Heart right ventricle (tissue), 16 donors: ENCODE measurements at regions not wholly inside any gene's neighbourhood (a gene's known extent, or its start where the extent isn't known, plus 50 kb on each side); places are given as distances from the start of the nearest gene placed in this dataset.

Experiments used
- ATAC-seq, 8 donors: fragments of 200-7000 bp; cut with Tn5 transposase; one replicate each; pipeline ENCODE4 v1.9.1; 2020; ENCODE audit warnings: mild to moderate bottlenecking in 8 of 8, moderate library complexity in 8 of 8, moderate number of reproducible peaks in 1 of 8
- DNase-seq, 2 donors: peaks; one replicate each; pipeline ENCODE4 v3.0.0-alpha.2; 2020
- H3K27ac ChIP-seq, 10 donors: fragments of 200-600 bp; sonication (generic) in 2 of 10; one replicate each; pipeline versions ENCODE4 v1.5.0 to v1.8.0; 2020 to 2022; ENCODE audit warnings: mild to moderate bottlenecking in 3 of 10
- H3K27me3 ChIP-seq, 7 donors: fragments of 200-600 bp; one replicate each; pipeline ENCODE4 v1.8.0; 2021 to 2022; ENCODE audit warnings: mild to moderate bottlenecking in 2 of 7
- H3K36me3 ChIP-seq, 9 donors: fragments of 200-600 bp; sonication (generic) in 1 of 9; one replicate each; pipeline versions ENCODE4 v1.5.0 to v1.8.0; 2020 to 2022; ENCODE audit warnings: mild to moderate bottlenecking in 2 of 9
- H3K4me1 ChIP-seq, 9 donors: fragments of 200-600 bp; sonication (generic) in 1 of 9; one replicate each; pipeline versions ENCODE4 v1.5.0 to v1.8.0; 2020 to 2022; ENCODE audit warnings: mild to moderate bottlenecking in 4 of 9
- H3K4me3 ChIP-seq, 10 donors: fragments of 200-600 bp; sonication (generic) in 2 of 10; one replicate each; pipeline versions ENCODE4 v1.5.0 to v1.8.0; 2020 to 2022; ENCODE audit warnings: mild to moderate bottlenecking in 7 of 10, moderate library complexity in 2 of 10
- H3K9me3 ChIP-seq, 11 donors: fragments of 200-600 bp in 10 of 11; sonication (generic) in 2 of 11; one replicate each; pipeline versions ENCODE4 v1.5.0 to v1.8.0; 2013 to 2022; ENCODE audit warnings: mild to moderate bottlenecking in 2 of 11, control low read depth in 1 of 11, moderate library complexity in 1 of 11
- CTCF ChIP-seq, 9 donors: fragments of 200-600 bp; sonication (generic) in 2 of 9; IDR thresholded peaks; one replicate each; pipeline versions ENCODE4 v1.5.0 to v1.8.0; 2021 to 2022; ENCODE audit warnings: antibody characterized with exemption in 9 of 9, mild to moderate bottlenecking in 5 of 9, moderate library complexity in 1 of 9
- WGBS, 2 donors: extraction: QIAGEN DNeasy Blood & Tissue Kit; methylation state at CpG; one replicate each; pipeline ENCODE4 v1.1.7; 2013; ENCODE audit warnings: inconsistent platforms in 1 of 2; 5-methylcytosine and 5-hydroxymethylcytosine counted together
- intact Hi-C, 10 donors: fragments of 100-400 bp; cut with DNase I; formaldehyde crosslinking; loops; one replicate each; pipeline versions ENCODE4 v1.11.1 to v1.14.2; 2022
- donor health status: Arrhythmogenic right ventricular cardiomyopathy.
- donor health status: ischemic (EF 13 %, LVEDD 7.1; RV severe dilation, severe dysfunction).
- donor health status: healthy with polysubstance abuse.
- donor health status: DM: no; HTN: yes; CAD: no.
- donor health status: DM: no; HTN: no; CAD: no.
- donor health status: ischemic (EF 25% LVEDD 6.9; RV normal size, moderate dysfunction).
- donor health status: ischemic (EF 25% LVEDD 5.7; RV mildly dilated, moderate dysfunction).
- donor health status: healthy.
- donor health status: DM: yes; HTN: yes; CAD: no.
- donor health status: Ischemic cardiomyopathy.
- donor health status: ischemic (EF 35%, LVEDD 5.7; RV mildly dilated, moderate dysfunction).
- donor health status: nonischemic (EF 11% LVEDD 7.7; RV severe dilation, severe dysfunction).
- donor health status: DM: yes; HTN: yes; CAD: no.
- donor health status: PGD.
- donor health status: ischemic (EF 29% LVEDD 5.4; RV normal size, mild dysfunction).
- donor health status: nonischemic (EF 23%, LVEDD 6.1; RV moderate dilation, normal function).

GRCh38 chr2:188819011-188819410 lies 155.2 kb upstream of the COL3A1 start:
- no peak for TF ChIP-seq CTCF (IDR thresholded peaks at IDR 0.05)
- H3K4me1 ChIP-seq, result no peaks in the 10 kb centered on the region
- H3K36me3 ChIP-seq, result no peaks in the 10 kb centered on the region
- H3K9me3 ChIP-seq, result peaks cover 0 to 22% (median 0%) of the 10 kb centered on the region in 11 donors
- no peaks in the 10 kb centered on the region for H3K27me3 ChIP-seq
- intact Hi-C loops, result no loop called here
- WGBS, 2 donors, result 56 to 68% methylated on average over 1 of the region's 1 CpG
- ATAC-seq (no peak), DNase-seq (no peak)
- H3K4me3 ChIP-seq, result no peak overlapping the region
- no peak overlapping the region for H3K27ac ChIP-seq

DNA sequence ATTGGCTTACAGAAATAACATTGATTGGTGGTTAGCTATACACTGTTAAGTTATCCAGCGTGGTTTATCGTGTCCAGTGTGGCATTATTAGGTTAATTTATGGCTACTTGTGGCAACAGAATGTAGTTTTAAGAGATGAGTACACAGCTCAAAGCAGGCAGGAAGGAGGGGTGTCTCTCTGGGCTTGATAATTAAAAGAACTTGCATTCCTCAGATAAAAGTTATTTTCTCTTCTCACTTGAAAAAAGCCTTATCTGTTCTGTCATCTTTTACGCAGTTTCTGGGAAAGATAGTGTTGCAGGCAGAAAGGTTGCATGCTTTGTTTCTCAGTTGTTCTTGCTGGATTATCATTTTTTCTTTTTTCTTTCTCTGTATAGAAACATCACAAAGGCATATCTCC lies 154.4 kb upstream of the COL3A1 start:
- no peak for ATAC-seq
- intact Hi-C loops, result loop anchor here in 1 of 10 donors (1.0 kb wide), 1 partner anchor 7 kb away; no protein-coding TSS in a partner anchor
- 46 to 55% methylated on average over 3 of the region's 3 CpGs for WGBS, 2 donors

GRCh38 chr2:188820576-188820975 lies 153.6 kb upstream of the COL3A1 start:
- 63 to 79% methylated on average over 2 of the region's 2 CpGs for WGBS, 2 donors
- intact Hi-C loops, result loop anchor here in 1 of 10 donors (1.0 kb wide), 1 partner anchor 8 kb away; no protein-coding TSS in a partner anchor
- no peaks in the 10 kb centered on the region for H3K4me1 ChIP-seq
- no peak overlapping the region for H3K27ac ChIP-seq
- ATAC-seq, result no peak
- H3K4me3 ChIP-seq, result no peak overlapping the region
- no peaks in the 10 kb centered on the region for H3K27me3 ChIP-seq
- no peak for DNase-seq
- H3K36me3 ChIP-seq, result no peaks in the 10 kb centered on the region
- TF ChIP-seq CTCF (IDR thresholded peaks at IDR 0.05), result no peak
- peaks cover 0 to 22% (median 0%) of the 10 kb centered on the region in 11 donors for H3K9me3 ChIP-seq

More for the DNA sequence above, 154.4 kb upstream of the COL3A1 start:
- no peaks in the 10 kb centered on the region for H3K4me1 ChIP-seq
- TF ChIP-seq CTCF (IDR thresholded peaks at IDR 0.05), result no peak
- no peak overlapping the region for H3K4me3 ChIP-seq
- no peak overlapping the region for H3K27ac ChIP-seq
- peaks cover 0 to 22% (median 0%) of the 10 kb centered on the region in 11 donors for H3K9me3 ChIP-seq
- no peak for DNase-seq
- H3K27me3 ChIP-seq, result no peaks in the 10 kb centered on the region
- H3K36me3 ChIP-seq, result no peaks in the 10 kb centered on the region

- Histone ChIP-seq H3K27me3 (no peaks in the 10 kb centered on the region), H3K4me1 (no peaks in the 10 kb centered on the region), H3K9me3 (peaks cover 0 to 22% (median 0%) of the 10 kb centered on the region in 11 donors), H3K36me3 (no peaks in the 10 kb centered on the region), H3K27ac (no peak overlapping the region), H3K4me3 (no peak overlapping the region)
- no peak for DNase-seq
- TF ChIP-seq CTCF (IDR thresholded peaks at IDR 0.05), result no peak
- no peak for ATAC-seq
- WGBS, 2 donors, result 46% methylated on average over 2 of the region's 2 CpGs
- intact Hi-C loops, result no loop called here
Measured at GRCh38 chr2:188824125-188824524, 150.0 kb upstream of the COL3A1 start.
